ENCODE measurements at regions not wholly inside any gene's neighbourhood (a gene's known extent, or its start where the extent isn't known, plus 50 kb on each side); places are given as distances from the start of the nearest gene placed in this dataset.

- DNase-seq = no peak
These were observed 318.8 kb downstream of the LRIG3 start for GRCh38 chr12:58601529-58601928.

GRCh38 chr12:58602179-58602578 lies 318.1 kb downstream of the LRIG3 start:
- no peak for DNase-seq

- DNase-seq = no peak
These were observed 317.6 kb downstream of the LRIG3 start for GRCh38 chr12:58602736-58603135.

- no peak for DNase-seq
These were observed 312.5 kb downstream of the LRIG3 start for GRCh38 chr12:58607805-58608204.

GRCh38 chr12:58608711-58609110 lies 311.6 kb downstream of the LRIG3 start:
- no peak for DNase-seq

- DNase-seq = peak; percentile 28
These were observed 305.3 kb downstream of the LRIG3 start for GRCh38 chr12:58615047-58615446.

GRCh38 chr12:58615576-58615975 lies 304.7 kb downstream of the LRIG3 start:
- peak; percentile 86 for DNase-seq

- DNase-seq = no peak
These were observed 303.7 kb downstream of the LRIG3 start for GRCh38 chr12:58616618-58617017.

- DNase-seq = no peak
These were observed 299.2 kb downstream of the LRIG3 start for GRCh38 chr12:58621126-58621525.

GRCh38 chr12:58629376-58629775 lies 290.9 kb downstream of the LRIG3 start:
- DNase-seq = no peak

- DNase-seq = no peak
These were observed 286.8 kb downstream of the LRIG3 start for GRCh38 chr12:58633479-58633878.

GRCh38 chr12:58639318-58639934 lies 280.9 kb downstream of the LRIG3 start:
- DNase-seq = no peak

GRCh38 chr12:58640314-58640713 lies 280.0 kb downstream of the LRIG3 start:
- no peak for DNase-seq

- no peak for DNase-seq
These were observed 274.4 kb downstream of the LRIG3 start for GRCh38 chr12:58645946-58646345.

- no peak for DNase-seq
These were observed 272.8 kb downstream of the LRIG3 start for GRCh38 chr12:58647495-58647894.

GRCh38 chr12:58648176-58648575 lies 272.1 kb downstream of the LRIG3 start:
- peak; percentile 17 for DNase-seq

GRCh38 chr12:58651850-58652249 lies 268.5 kb downstream of the LRIG3 start:
- no peak for DNase-seq

- DNase-seq = no peak
These were observed 266.3 kb downstream of the LRIG3 start for GRCh38 chr12:58654021-58654420.

- DNase-seq = no peak
These were observed 264.9 kb downstream of the LRIG3 start for GRCh38 chr12:58655375-58655774.

- no peak for DNase-seq
These were observed 263.9 kb downstream of the LRIG3 start for GRCh38 chr12:58656254-58657009.

GRCh38 chr12:58657190-58657589 lies 263.1 kb downstream of the LRIG3 start:
- DNase-seq = no peak

GRCh38 chr12:58665375-58665774 lies 254.9 kb downstream of the LRIG3 start:
- DNase-seq = no peak

GRCh38 chr12:58668233-58668632 lies 252.1 kb downstream of the LRIG3 start:
- no peak for DNase-seq

- no peak for DNase-seq
These were observed 251.4 kb downstream of the LRIG3 start for GRCh38 chr12:58668871-58669270.

GRCh38 chr12:58670623-58671022 lies 249.7 kb downstream of the LRIG3 start:
- DNase-seq = no peak

Data from eye (tissue), 1 donor.